ENCODE measurements at regions not wholly inside any gene's neighbourhood (a gene's known extent, or its start where the extent isn't known, plus 50 kb on each side); places are given as distances from the start of the nearest gene placed in this dataset.
"Not testable (repeated sequence)": the region's sequence is repeated elsewhere in the genome, so short reads cannot be mapped to it uniquely, and the experiment has no call there.

- TF ChIP-seq, protein P1, sequence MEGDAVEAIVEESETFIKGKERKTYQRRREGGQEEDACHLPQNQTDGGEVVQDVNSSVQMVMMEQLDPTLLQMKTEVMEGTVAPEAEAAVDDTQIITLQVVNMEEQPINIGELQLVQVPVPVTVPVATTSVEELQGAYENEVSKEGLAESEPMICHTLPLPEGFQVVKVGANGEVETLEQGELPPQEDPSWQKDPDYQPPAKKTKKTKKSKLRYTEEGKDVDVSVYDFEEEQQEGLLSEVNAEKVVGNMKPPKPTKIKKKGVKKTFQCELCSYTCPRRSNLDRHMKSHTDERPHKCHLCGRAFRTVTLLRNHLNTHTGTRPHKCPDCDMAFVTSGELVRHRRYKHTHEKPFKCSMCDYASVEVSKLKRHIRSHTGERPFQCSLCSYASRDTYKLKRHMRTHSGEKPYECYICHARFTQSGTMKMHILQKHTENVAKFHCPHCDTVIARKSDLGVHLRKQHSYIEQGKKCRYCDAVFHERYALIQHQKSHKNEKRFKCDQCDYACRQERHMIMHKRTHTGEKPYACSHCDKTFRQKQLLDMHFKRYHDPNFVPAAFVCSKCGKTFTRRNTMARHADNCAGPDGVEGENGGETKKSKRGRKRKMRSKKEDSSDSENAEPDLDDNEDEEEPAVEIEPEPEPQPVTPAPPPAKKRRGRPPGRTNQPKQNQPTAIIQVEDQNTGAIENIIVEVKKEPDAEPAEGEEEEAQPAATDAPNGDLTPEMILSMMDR (IDR thresholded peaks at IDR 0.05; ENCODE audit: low read length), result not testable (repeated sequence)
- TF ChIP-seq EZH2phosphoT487 (IDR thresholded peaks at IDR 0.05; ENCODE audit: low read length), result not testable (repeated sequence)
These were observed 170.2 kb upstream of the NYAP2 start for GRCh38 chr2:225229346-225229745.

Data from MM.1S (cell line).